Activated T-helper 17 cell treated with anti-CD3 and anti-CD28 coated beads, Interleukin-2, amount 50 U/mL, for 72 hours (primary cell): ENCODE measurements at regions not wholly inside any gene's neighbourhood (a gene's known extent, or its start where the extent isn't known, plus 50 kb on each side); places are given as distances from the start of the nearest gene placed in this dataset.

Experiments used
- ATAC-seq: fragments of 150-1000 bp; cut with Tn5 transposase; replicated peaks from 2 replicates; pipeline ENCODE4 v1.10.0; 2021; ENCODE audit warnings: mild to moderate bottlenecking, moderate library complexity
- H3K27ac Mint-ChIP-seq: one replicate; pipeline ENCODE4 v1.8.0; 2022; ENCODE audit warnings: mixed read lengths
- H3K27me3 Mint-ChIP-seq: one replicate; pipeline ENCODE4 v1.8.0; 2022; ENCODE audit warnings: mixed read lengths
- H3K36me3 Mint-ChIP-seq: one replicate; pipeline ENCODE4 v1.8.0; 2022; ENCODE audit warnings: low read depth, mild to moderate bottlenecking, mixed read lengths
- H3K4me1 Mint-ChIP-seq: one replicate; pipeline ENCODE4 v1.8.0; 2022; ENCODE audit warnings: mixed read lengths
- H3K4me3 Mint-ChIP-seq: one replicate; pipeline ENCODE4 v1.8.0; 2022; ENCODE audit warnings: mild to moderate bottlenecking, mixed read lengths
- H3K9me3 Mint-ChIP-seq: one replicate; pipeline ENCODE4 v1.8.0; 2022; ENCODE audit warnings: mixed read lengths

DNA sequence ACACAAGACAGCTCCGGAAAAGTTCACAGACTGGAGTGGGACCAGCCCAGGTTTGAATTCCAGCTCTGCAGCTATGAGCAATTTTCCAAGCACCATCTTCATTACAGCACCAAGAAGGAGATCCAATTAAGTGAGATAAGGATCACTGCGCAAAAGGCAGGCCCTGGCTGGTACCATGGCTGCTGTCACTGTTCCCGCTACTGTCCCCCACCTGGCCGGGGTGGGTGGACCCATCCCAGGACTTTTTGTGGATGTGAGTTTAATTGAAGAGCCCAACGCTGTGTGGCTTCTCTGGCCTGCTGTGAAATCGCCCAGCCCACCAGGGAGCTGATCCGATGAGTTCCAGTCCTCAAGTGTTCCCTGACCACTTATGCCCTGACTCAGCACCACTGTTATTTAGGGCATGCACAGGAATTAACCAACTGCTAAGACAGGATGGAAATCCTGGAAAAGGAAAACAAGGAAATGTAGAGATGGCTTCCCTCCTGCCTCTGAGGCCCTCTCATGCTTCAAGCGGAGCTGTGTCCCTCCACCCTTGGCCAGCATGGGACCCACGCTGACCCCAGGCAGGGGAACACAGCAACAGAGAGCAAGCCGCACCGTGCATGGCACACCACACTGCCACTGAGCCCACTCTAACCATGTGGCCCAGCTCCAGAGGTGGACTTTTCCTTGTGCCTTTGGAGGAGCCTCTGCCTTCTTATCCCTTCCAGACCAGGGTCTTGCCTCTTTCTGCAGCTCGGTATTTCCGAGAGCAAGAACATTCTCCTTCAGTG is 150.0 kb upstream of the CST7 start:
- Mint-ChIP-seq H3K4me1 (no peaks in the 10 kb centered on the region), H3K27ac (no peak overlapping the region), H3K9me3 (no peaks in the 10 kb centered on the region), H3K4me3 (no peak overlapping the region), H3K36me3 (no peaks in the 10 kb centered on the region), H3K27me3 (peaks cover 3% of the 10 kb centered on the region)
- ATAC-seq, result no peak

DNA sequence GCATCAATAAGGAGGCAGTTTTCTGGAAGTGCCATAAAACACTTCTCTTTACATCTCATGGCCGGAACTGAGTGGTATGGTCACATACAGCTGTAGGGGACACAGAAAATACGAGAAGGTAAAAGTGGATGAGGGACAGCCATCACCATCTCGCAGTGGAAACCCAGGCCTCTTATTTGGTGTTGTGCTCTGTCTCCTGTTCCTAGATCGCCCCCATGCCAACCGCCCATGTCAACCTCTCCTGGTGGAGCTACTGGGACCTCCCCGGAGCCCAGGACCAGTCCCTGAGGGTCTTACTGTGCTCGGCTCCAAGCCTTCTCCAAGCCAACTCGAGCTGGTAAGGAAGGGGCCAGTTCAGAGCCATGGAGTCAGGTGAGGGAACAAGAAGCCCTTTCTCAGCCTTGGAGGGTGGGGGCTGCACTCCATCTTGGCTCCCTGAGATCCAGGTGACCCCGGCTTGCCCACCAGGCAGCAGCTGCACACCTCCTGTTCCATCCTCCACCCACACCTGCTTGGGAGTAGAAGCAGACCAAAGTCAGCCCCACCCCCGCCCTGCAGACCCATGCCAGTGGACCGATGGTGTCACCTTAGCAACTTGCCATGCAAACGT is 149.0 kb upstream of the CST7 start:
- no peak for ATAC-seq
- Mint-ChIP-seq H3K36me3 (no peaks in the 10 kb centered on the region), H3K9me3 (no peaks in the 10 kb centered on the region), H3K4me1 (no peaks in the 10 kb centered on the region), H3K27ac (no peak overlapping the region), H3K4me3 (no peak overlapping the region), H3K27me3 (peaks cover 3% of the 10 kb centered on the region)

DNA sequence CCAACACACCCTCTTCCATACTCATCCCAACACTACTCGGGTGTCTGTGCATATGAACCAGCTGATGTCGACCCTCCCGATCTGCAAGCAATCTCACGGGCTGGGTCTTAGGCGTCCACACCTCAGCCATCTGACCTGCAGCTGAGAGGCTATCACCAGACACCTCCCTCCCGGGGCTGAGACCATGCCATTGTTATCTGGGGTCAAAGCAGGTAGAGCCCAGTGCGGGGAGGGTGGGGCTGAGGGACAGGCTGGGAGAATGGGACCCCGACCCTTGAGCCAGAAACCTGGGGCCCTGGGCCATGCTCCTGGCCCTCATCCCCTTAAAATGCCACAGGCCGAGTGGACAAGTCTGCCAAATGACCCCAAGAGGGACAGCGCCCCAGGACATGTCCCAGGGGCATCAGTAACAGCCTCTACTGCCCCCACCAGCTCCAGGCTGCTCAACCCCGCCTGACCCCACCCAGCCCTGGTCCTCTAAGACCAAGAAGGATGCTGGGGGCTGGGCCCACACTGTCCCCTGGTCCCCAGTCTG is 146.7 kb upstream of the CST7 start:
- Mint-ChIP-seq H3K36me3 (no peaks in the 10 kb centered on the region), H3K4me1 (no peaks in the 10 kb centered on the region), H3K27ac (no peak overlapping the region), H3K9me3 (no peaks in the 10 kb centered on the region), H3K27me3 (no peaks in the 10 kb centered on the region), H3K4me3 (no peak overlapping the region)
- ATAC-seq, result no peak

DNA sequence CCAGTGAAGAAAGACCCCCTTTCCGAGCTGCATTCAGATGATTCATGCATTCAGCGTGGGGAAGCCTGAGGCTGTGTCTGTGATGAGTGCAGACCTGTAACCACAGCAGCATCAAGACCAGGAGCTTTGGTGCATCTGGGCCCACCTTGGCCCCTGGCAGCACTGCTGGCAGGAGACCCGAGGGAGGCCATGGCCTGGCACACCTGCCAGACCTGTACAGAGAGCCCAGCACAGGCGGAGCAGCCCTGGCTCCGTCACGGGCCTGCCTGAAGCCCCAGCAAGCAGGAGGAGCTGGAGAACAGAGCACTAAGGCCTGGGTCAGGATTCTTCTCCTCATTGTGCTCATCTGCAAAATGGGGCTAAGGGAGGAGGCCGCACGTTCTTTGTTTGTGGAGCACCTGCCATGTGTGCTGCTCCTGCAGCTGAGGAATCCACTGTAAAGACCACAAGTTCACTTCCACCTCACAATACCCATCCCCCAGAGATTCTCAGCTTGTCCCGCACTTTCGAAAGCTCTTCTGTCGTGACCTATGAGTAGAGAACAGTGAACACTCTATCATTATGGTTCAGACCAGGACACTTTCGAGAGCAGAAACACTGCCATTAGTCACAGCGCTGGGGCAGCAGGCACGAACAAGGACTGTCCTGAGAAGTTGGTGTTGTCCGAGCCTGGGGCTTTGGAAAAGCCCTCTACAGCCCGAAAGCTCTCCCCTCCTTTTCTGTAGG is 144.4 kb upstream of the CST7 start:
- Mint-ChIP-seq H3K27ac (no peak overlapping the region), H3K27me3 (peaks cover 6% of the 10 kb centered on the region), H3K4me1 (no peaks in the 10 kb centered on the region), H3K4me3 (no peak overlapping the region), H3K36me3 (no peaks in the 10 kb centered on the region), H3K9me3 (no peaks in the 10 kb centered on the region)
- no peak for ATAC-seq

DNA sequence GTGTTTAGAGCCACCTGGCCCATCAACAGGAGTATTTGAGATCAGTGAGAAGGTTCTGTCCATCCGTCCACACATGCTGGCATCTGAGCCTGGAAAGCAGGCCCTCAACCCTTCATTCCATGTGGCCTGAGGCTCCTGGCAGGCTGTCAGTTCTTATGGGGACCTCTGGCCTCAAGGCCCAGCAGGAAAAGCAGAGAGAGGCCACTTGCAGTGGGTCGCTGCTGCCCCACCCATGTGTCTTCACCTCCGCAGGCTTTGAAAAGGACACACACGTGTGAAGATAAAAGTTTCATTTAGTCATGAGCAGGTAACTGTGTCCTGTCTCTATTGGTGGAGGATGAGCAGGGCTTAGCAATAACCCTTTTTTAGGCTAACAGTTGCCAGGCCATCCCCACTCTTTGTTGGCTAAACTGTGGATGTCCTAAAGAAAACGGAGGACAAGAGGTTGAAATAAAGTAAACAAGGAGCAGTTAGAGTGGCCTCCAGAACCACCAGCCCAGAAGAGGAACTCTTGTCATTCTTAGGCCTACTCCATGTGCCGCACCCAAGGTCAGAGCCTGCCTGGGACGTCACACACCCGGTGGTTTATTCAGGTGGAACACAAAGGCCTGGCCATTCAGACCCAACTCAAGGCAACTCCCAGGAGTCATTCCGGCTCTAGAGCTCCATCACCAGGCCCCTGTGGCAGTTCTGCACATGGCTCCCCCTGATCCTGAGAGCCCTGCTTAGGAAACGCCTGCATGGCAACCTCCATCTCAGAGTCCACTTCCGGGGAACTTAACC is 143.4 kb upstream of the CST7 start:
- H3K27ac Mint-ChIP-seq, result no peak overlapping the region
- H3K36me3 Mint-ChIP-seq, result no peaks in the 10 kb centered on the region
- no peaks in the 10 kb centered on the region for H3K9me3 Mint-ChIP-seq
- peaks cover 6% of the 10 kb centered on the region for H3K27me3 Mint-ChIP-seq
- H3K4me1 Mint-ChIP-seq, result no peaks in the 10 kb centered on the region
- no peak for ATAC-seq
- H3K4me3 Mint-ChIP-seq, result no peak overlapping the region

DNA sequence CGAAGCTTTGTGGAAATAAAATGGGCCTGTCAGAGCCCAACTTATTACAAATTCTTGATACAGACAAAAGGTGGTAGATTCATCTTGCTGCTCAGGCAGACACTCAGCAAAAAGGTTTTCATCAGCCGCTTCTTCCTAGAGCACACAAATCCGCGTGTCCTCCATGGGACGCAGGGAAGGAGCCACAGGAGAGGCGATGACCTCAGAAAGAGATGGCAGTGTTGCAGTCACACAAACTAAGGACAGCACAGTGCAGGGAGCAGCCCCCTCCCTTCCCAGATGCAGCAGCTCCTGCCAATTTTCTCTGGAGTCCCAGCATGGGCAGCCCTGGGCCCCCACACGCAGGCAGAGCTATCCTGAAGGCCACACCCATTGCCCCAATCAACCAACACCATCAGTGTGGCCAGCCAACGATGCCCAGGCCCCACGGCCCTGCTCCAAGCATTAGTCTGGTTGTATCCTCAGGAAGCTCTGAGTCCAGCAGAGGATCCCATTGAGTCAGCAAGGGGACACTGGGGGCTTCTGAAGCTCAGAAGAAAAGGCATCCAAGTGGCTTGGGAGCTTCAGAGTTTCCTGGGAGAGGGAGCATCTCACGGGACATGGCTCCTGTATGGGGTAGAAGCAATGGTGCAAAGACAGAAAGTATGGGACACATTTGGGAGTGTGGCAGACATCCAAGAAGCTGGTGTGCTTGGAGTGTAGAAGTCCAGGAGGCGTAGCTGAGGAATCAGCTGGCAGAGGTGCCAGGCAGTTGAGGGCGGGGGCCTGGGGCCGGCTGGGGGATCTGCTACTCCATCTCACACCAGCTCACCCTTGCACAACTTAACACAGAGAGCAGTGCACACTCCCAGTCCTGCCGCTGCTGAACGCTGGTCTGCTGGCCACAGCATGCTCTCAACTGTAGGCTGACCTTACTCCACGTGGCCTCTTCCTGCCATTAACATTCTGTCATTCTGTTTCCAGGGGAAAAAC is 142.1 kb upstream of the CST7 start:
- H3K4me1 Mint-ChIP-seq, result no peaks in the 10 kb centered on the region
- H3K4me3 Mint-ChIP-seq, result no peak overlapping the region
- no peaks in the 10 kb centered on the region for H3K36me3 Mint-ChIP-seq

DNA sequence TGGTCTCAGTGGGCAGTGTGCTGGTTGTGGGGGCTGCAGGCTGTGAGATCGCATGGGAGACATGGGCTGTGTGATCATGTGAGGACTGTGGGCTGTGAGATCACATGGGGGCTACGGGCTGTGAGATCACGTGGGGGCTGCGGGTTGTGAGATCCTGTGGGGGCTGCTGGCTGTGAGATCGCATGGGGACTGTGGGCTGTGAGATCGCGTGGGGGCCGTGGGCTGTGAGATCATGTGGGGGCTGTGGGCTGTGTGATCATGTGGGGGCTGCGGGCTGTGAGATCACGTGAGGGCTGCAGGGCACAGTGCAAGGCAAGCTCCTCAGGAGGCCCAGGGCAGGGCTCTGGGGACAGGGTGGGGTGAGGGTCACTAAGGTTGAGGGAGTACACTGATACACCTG is 140.5 kb upstream of the CST7 start:
- H3K4me3 Mint-ChIP-seq, result no peak overlapping the region
- peaks cover 5% of the 10 kb centered on the region for H3K9me3 Mint-ChIP-seq
- H3K27me3 Mint-ChIP-seq, result peaks cover 6% of the 10 kb centered on the region
- no peaks in the 10 kb centered on the region for H3K36me3 Mint-ChIP-seq
- no peak for ATAC-seq
- H3K27ac Mint-ChIP-seq, result no peak overlapping the region
- no peaks in the 10 kb centered on the region for H3K4me1 Mint-ChIP-seq

More for the DNA sequence above, 142.1 kb upstream of the CST7 start:
- Mint-ChIP-seq H3K27me3 (peaks cover 6% of the 10 kb centered on the region), H3K27ac (no peak overlapping the region), H3K9me3 (no peaks in the 10 kb centered on the region)
- no peak for ATAC-seq

DNA sequence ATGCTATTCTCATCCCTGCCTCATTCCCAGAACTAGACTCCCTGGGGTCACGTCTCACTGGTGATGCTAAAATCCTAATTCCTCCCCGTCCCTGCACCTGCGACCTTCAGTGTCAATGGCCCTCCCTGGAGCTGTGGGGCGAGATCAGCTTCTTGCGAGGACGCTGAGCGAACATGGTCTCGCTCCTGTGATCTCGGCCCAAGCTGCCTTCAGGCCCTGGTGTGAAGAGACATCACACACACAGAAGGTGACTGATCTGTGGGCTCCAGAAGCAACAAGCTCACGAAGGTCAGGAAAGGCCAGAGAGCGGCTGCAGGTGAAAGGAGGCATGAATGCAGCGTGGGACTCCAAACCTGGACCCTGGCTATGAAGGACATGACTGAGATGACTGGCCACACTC is 139.5 kb upstream of the CST7 start:
- Mint-ChIP-seq H3K27me3 (peaks cover 6% of the 10 kb centered on the region), H3K36me3 (no peaks in the 10 kb centered on the region), H3K9me3 (peaks cover 5% of the 10 kb centered on the region), H3K4me3 (no peak overlapping the region), H3K27ac (no peak overlapping the region), H3K4me1 (no peaks in the 10 kb centered on the region)
- ATAC-seq, result no peak

DNA sequence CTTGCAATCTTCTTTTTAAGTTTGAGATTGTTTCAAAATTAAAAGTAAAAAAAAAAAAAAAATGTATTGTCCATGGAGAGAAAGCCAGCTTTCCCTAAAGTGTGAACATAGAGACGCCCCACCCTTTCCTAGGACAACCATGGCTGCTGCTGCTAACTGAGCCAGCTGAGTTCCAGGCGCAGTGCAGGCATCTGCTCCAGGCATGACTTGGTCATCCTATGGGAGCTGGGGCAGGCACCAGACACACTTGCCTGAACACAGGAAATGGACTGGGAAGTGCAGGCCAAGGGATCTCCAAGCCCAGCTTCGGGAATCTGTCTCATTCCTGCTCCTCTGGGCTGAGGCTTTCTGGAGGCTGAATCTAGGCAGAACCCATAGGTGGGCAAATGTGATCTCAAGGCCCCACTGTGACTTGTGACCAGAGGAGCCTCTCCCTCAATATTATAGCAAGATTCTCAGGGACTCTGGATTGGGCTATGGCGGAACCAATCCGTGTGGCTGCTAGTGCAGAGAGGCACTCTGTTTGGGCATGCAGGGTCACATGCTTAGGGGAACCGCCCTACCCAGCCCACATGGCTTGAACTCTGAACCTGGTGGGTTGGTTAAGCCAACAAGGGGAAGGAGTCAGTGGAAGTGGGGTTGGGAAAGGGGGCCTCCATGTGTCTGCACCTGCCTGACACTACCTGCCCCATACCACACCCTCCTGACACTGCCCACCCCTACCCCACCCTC is 138.2 kb upstream of the CST7 start:
- H3K4me1 Mint-ChIP-seq, result no peaks in the 10 kb centered on the region
- H3K36me3 Mint-ChIP-seq, result no peaks in the 10 kb centered on the region
- H3K9me3 Mint-ChIP-seq, result peaks cover 5% of the 10 kb centered on the region
- H3K4me3 Mint-ChIP-seq, result no peak overlapping the region
- H3K27ac Mint-ChIP-seq, result no peak overlapping the region
- no peak for ATAC-seq
- peaks cover 6% of the 10 kb centered on the region for H3K27me3 Mint-ChIP-seq

DNA sequence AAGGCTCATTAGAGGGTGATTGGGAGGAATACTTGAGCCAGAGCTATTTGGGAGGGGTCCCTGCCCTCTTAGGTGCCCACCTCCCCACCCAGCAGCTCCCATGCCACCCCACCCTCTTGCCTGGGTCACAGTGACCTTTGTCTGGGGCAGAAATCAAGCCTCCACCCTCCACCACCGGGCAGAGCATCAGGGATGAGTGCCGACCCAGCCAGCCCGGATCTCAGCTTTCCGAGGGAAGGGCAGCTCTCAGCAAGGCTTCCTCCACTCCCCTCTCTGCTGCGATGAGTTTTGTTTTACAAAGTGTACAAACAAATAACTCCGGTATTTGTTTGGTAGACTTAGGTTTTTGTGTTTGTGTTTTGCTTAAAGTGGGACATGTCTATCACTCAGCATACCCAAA is 136.7 kb upstream of the CST7 start:
- Mint-ChIP-seq H3K4me1 (no peaks in the 10 kb centered on the region), H3K27ac (no peak overlapping the region), H3K36me3 (no peaks in the 10 kb centered on the region), H3K9me3 (peaks cover 5% of the 10 kb centered on the region), H3K4me3 (no peak overlapping the region), H3K27me3 (peaks cover 11% of the 10 kb centered on the region)
- ATAC-seq, result no peak

DNA sequence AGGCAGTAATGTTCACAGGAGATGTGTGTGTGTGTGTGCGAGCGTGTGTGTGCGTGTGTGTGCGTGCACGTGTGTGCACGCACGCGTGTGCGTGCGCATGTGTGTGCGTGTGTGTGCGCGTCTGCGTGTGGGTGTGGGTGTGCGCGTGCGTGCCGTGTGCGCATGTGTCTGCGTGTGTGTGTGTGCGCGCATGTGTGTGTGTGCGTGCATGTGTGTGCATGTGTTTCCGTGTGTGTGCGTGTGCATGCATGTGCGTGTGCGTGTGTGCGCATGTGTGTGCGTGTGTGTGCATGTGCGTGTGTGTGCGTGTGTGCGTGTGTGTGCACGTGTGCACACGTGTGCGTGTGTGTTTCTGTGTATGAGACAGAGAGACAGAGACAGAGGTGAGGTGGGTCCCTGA is 136.0 kb upstream of the CST7 start:
- Mint-ChIP-seq H3K27me3 (peaks cover 11% of the 10 kb centered on the region), H3K9me3 (peaks cover 5% of the 10 kb centered on the region), H3K4me3 (no peak overlapping the region), H3K36me3 (no peaks in the 10 kb centered on the region), H3K27ac (no peak overlapping the region), H3K4me1 (no peaks in the 10 kb centered on the region)
- no peak for ATAC-seq

DNA sequence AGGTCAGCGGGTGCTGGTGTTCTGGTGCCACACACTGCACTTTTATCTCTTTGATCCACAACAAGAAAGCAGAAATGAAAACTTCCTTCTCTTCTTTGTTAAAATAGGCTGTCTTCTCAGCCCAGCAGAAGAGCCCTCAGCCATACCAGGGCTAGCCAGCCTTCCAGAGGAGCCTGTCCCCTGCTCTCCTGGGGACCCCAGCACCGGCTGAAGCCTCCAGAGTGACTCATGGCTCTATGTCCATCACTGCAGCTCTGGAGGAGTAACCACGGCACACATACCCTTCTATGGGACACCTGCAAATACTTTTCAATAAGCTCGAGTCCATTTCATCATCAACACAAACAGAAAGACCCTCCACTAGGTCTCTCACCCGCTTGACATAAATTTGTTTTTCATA is 135.6 kb upstream of the CST7 start:
- H3K36me3 Mint-ChIP-seq, result no peaks in the 10 kb centered on the region
- no peak overlapping the region for H3K27ac Mint-ChIP-seq
- no peaks in the 10 kb centered on the region for H3K4me1 Mint-ChIP-seq
- peaks cover 5% of the 10 kb centered on the region for H3K9me3 Mint-ChIP-seq
- H3K4me3 Mint-ChIP-seq, result no peak overlapping the region
- peaks cover 10% of the 10 kb centered on the region for H3K27me3 Mint-ChIP-seq
- no peak for ATAC-seq

DNA sequence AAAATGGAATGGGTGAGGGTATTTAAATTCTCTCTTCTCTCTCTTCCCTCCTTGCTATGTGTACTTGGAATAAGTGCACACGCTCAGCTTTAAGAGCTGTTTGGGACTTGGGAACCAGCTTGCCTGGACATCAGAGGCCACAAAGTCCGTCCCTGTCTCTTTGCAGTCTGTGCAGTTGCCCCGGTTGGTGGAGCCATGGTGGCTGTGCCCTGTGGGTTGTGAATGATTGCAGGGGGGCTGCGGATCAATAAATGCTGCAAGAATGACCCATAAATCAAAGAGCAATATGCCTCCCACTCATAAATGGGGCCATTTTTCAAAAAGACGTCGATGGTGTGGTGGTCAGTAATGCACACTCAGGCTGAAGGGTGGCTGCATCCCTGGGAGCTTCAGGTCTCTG is 135.1 kb upstream of the CST7 start:
- Mint-ChIP-seq H3K27me3 (peaks cover 6% of the 10 kb centered on the region), H3K4me1 (no peaks in the 10 kb centered on the region), H3K36me3 (no peaks in the 10 kb centered on the region), H3K27ac (no peak overlapping the region), H3K4me3 (no peak overlapping the region), H3K9me3 (peaks cover 5% of the 10 kb centered on the region)
- ATAC-seq, result no peak
